A673 (cell line): ENCODE measurements at regions not wholly inside any gene's neighbourhood (a gene's known extent, or its start where the extent isn't known, plus 50 kb on each side); places are given as distances from the start of the nearest gene placed in this dataset.

Experiments used
- EZH2 ChIP-seq: fragments of 200-600 bp; sonication (generic); IDR thresholded peaks from 2 replicates; pipeline ENCODE4 v1.6.1; 2017; ENCODE audit warnings: borderline replicate concordance, low read depth, mild to moderate bottlenecking, mixed read lengths, antibody characterized with exemption, low read length; ENCODE audit not compliant: poor library complexity, severe bottlenecking
- TF ChIP-seq, protein P1 (sequence below): fragments of 300-800, 200-600 bp; sonication (generic); conservative IDR thresholded peaks from 2 replicates; pipeline ENCODE4 v1.5.1; 2017; ENCODE audit warnings: low read depth, mild to moderate bottlenecking, antibody characterized with exemption, low read length, moderate library complexity, mixed read lengths

DNA sequence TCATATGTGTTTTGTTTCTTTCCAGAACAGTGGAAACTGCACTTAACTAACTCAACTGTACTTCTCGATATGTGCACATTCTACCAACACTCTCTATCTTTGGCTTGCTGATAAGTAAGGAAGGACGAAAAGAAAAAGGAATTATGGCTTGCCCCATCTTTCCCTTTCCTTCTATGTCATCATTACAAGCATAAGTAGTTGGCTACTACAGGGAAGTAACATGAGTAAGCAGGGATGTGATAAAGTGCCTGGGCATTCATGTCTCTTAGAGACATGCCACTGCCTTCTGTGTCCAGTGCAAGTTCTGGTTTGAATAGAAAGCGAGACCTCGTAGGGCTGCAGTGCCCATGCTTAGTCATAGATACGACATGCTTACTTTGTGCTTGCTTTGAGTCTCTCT, 342.5 kb downstream of the ETS1 start:
- TF ChIP-seq, protein P1, sequence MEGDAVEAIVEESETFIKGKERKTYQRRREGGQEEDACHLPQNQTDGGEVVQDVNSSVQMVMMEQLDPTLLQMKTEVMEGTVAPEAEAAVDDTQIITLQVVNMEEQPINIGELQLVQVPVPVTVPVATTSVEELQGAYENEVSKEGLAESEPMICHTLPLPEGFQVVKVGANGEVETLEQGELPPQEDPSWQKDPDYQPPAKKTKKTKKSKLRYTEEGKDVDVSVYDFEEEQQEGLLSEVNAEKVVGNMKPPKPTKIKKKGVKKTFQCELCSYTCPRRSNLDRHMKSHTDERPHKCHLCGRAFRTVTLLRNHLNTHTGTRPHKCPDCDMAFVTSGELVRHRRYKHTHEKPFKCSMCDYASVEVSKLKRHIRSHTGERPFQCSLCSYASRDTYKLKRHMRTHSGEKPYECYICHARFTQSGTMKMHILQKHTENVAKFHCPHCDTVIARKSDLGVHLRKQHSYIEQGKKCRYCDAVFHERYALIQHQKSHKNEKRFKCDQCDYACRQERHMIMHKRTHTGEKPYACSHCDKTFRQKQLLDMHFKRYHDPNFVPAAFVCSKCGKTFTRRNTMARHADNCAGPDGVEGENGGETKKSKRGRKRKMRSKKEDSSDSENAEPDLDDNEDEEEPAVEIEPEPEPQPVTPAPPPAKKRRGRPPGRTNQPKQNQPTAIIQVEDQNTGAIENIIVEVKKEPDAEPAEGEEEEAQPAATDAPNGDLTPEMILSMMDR, result no peak
- TF ChIP-seq EZH2, result no peak
